ENCODE measurements at regions not wholly inside any gene's neighbourhood (a gene's known extent, or its start where the extent isn't known, plus 50 kb on each side); places are given as distances from the start of the nearest gene placed in this dataset.

GRCh38 chr1:185514311-185514710, 197.3 kb upstream of the IVNS1ABP start:
- no peak for TF ChIP-seq POLR2A (IDR thresholded peaks at IDR 0.05)
- TF ChIP-seq CTCF (IDR thresholded peaks at IDR 0.05 in 4 of 5, conservative IDR thresholded peaks at IDR 0.05 in 1 of 5): no peak
